ENCODE measurements at regions not wholly inside any gene's neighbourhood (a gene's known extent, or its start where the extent isn't known, plus 50 kb on each side); places are given as distances from the start of the nearest gene placed in this dataset.

DNA sequence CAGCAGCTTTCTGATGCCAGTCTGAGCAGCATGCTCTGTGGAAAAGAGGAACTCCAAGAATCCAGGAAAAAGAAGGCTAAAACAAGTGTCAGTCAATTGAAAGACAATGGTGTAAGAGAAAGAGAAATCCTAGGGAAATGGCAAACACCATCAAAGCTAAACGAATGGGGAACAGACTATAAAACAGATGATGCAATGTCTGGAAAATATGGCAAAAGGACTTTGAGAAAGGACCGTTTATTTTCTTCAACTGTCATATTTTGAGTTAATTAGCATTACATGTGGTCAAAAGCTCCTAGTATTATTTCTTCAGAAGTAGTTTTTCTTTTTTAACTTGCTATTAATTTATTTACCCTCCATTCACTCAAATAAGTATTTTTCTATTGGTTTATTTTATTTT lies 465.2 kb downstream of the LRRC70 start:
- H3K9me3 Mint-ChIP-seq (ENCODE audit: unreplicated experiment) = no peaks in the 10 kb centered on the region
- no peaks in the 10 kb centered on the region for H3K27me3 Mint-ChIP-seq (ENCODE audit: insufficient read depth, unreplicated experiment)
- H3K36me3 Mint-ChIP-seq (ENCODE audit: insufficient read depth, unreplicated experiment) = no peaks in the 10 kb centered on the region
- peaks cover 7% of the 10 kb centered on the region for H3K4me1 Mint-ChIP-seq (ENCODE audit: insufficient read depth, unreplicated experiment)
- no peak overlapping the region for H3K27ac Mint-ChIP-seq (ENCODE audit: low read depth, unreplicated experiment)
- CTCF ChIA-PET = interaction anchor here (0.7 to 0.8 kb wide), 2 partner anchors 107 to 1094 kb away, joined by 3 read pairs; no protein-coding TSS in a partner anchor
- intact Hi-C loops (cut with micrococcal nuclease) = no loop called here
- no peak for DNase-seq (ENCODE audit: unreplicated experiment)
- TF ChIP-seq, protein P1, sequence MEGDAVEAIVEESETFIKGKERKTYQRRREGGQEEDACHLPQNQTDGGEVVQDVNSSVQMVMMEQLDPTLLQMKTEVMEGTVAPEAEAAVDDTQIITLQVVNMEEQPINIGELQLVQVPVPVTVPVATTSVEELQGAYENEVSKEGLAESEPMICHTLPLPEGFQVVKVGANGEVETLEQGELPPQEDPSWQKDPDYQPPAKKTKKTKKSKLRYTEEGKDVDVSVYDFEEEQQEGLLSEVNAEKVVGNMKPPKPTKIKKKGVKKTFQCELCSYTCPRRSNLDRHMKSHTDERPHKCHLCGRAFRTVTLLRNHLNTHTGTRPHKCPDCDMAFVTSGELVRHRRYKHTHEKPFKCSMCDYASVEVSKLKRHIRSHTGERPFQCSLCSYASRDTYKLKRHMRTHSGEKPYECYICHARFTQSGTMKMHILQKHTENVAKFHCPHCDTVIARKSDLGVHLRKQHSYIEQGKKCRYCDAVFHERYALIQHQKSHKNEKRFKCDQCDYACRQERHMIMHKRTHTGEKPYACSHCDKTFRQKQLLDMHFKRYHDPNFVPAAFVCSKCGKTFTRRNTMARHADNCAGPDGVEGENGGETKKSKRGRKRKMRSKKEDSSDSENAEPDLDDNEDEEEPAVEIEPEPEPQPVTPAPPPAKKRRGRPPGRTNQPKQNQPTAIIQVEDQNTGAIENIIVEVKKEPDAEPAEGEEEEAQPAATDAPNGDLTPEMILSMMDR (IDR thresholded peaks at IDR 0.05; ENCODE audit: unreplicated experiment) = no peak
- POLR2A ChIA-PET = interaction anchor here (0.5 to 0.6 kb wide), 2 partner anchors 26 to 579 kb away, joined by 3 to 4 read pairs; no protein-coding TSS in a partner anchor
- H3K4me3 Mint-ChIP-seq (ENCODE audit: unreplicated experiment) = no peak overlapping the region
- BruUV-seq (replicated peaks) = no TSS peak

DNA sequence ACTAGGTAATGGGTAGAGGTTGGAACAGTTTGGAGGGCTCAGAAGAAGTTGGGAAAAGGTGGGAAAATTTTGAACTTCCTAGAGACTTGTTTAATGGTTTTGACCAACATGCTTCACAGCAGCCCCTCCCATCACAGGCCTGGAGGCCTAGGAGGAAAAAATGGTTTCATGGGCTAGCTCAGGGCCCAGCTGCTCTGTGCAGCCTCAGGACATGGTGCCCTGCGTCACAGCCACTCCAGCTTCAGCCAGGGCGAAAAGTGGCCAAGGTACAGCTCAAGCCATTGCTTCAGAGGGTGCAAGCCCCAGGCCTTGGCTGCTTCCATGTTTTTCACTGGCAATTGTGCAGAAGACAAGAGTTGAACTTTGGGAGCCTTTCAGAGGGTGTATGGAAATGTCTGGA lies 453.7 kb downstream of the LRRC70 start:
- no peak overlapping the region for H3K27ac Mint-ChIP-seq (ENCODE audit: low read depth, unreplicated experiment)
- TF ChIP-seq, protein P1 (IDR thresholded peaks at IDR 0.05; ENCODE audit: unreplicated experiment) = no peak
- H3K36me3 Mint-ChIP-seq (ENCODE audit: insufficient read depth, unreplicated experiment) = no peaks in the 10 kb centered on the region
- BruUV-seq (replicated peaks) = no TSS peak
- POLR2A ChIA-PET = no interaction called here
- H3K4me3 Mint-ChIP-seq (ENCODE audit: unreplicated experiment) = no peak overlapping the region
- no peak for DNase-seq (ENCODE audit: unreplicated experiment)
- no peaks in the 10 kb centered on the region for H3K27me3 Mint-ChIP-seq (ENCODE audit: insufficient read depth, unreplicated experiment)
- peaks cover 4% of the 10 kb centered on the region for H3K4me1 Mint-ChIP-seq (ENCODE audit: insufficient read depth, unreplicated experiment)
- CTCF ChIA-PET = interaction anchor here (0.5 kb wide), 1 partner anchor 162 kb away, joined by 3 read pairs; no protein-coding TSS in a partner anchor
- H3K9me3 Mint-ChIP-seq (ENCODE audit: unreplicated experiment) = peaks cover 17% of the 10 kb centered on the region
- intact Hi-C loops (cut with micrococcal nuclease) = no loop called here

DNA sequence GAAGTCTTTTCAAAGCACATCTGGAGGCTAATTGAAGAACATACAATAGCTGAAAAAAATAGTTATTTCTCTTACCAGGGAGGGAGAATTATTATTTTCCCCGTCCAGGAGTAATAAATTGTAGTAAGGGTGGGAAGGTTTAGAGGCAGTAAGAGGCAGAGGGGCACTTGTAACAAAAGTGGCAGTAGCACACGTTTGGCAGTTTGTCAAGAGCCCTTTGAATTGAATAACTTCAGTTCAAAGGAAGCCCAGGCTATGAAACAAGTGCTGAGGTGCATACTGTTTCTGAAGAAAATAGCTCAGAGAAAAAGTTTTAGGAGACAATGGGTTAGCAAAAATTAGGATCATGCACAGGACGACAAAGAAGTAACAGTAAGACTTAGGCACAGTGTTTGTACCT lies 451.3 kb downstream of the LRRC70 start:
- no peak for DNase-seq (ENCODE audit: unreplicated experiment)
- ChIA-PET CTCF (interaction anchor here (0.8 kb wide), 1 partner anchor 110 kb away, joined by 3 read pairs; no protein-coding TSS in a partner anchor), POLR2A (no interaction called here)
- H3K4me3 Mint-ChIP-seq (ENCODE audit: unreplicated experiment) = no peak overlapping the region
- intact Hi-C loops (cut with micrococcal nuclease) = no loop called here
- H3K4me1 Mint-ChIP-seq (ENCODE audit: insufficient read depth, unreplicated experiment) = peaks cover 12% of the 10 kb centered on the region
- H3K9me3 Mint-ChIP-seq (ENCODE audit: unreplicated experiment) = peaks cover 17% of the 10 kb centered on the region
- no peak overlapping the region for H3K27ac Mint-ChIP-seq (ENCODE audit: low read depth, unreplicated experiment)
- H3K36me3 Mint-ChIP-seq (ENCODE audit: insufficient read depth, unreplicated experiment) = no peaks in the 10 kb centered on the region
- no TSS peak for BruUV-seq (replicated peaks)
- H3K27me3 Mint-ChIP-seq (ENCODE audit: insufficient read depth, unreplicated experiment) = no peaks in the 10 kb centered on the region
- TF ChIP-seq, protein P1 (IDR thresholded peaks at IDR 0.05; ENCODE audit: unreplicated experiment) = no peak

DNA sequence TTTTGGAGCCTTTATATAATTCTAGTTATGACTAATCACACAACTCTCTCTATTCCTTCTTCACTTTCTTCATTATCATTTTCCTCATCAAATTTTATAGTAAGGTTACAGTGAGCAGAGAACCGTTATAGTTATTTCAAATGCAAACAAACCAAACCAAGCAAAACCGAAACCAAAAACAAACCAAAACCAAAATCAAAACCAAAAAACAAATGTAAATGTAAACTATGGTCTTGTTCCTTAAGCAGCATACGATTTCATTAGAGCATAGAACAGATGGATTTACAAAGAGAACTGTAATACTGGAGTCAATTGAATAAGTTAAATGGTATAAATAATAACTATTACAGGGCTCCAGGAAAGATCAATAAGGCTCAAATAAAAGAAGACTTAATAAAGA lies 447.1 kb downstream of the LRRC70 start:
- no TSS peak for BruUV-seq (replicated peaks)
- intact Hi-C loops (cut with micrococcal nuclease) = no loop called here
- ChIA-PET CTCF (no interaction called here), POLR2A (no interaction called here)
- H3K4me1 Mint-ChIP-seq (ENCODE audit: insufficient read depth, unreplicated experiment) = peaks cover 7% of the 10 kb centered on the region
- TF ChIP-seq, protein P1 (IDR thresholded peaks at IDR 0.05; ENCODE audit: unreplicated experiment) = no peak
- H3K4me3 Mint-ChIP-seq (ENCODE audit: unreplicated experiment) = no peak overlapping the region
- no peak overlapping the region for H3K27ac Mint-ChIP-seq (ENCODE audit: low read depth, unreplicated experiment)
- H3K27me3 Mint-ChIP-seq (ENCODE audit: insufficient read depth, unreplicated experiment) = no peaks in the 10 kb centered on the region
- no peak for DNase-seq (ENCODE audit: unreplicated experiment)
- no peaks in the 10 kb centered on the region for H3K36me3 Mint-ChIP-seq (ENCODE audit: insufficient read depth, unreplicated experiment)
- H3K9me3 Mint-ChIP-seq (ENCODE audit: unreplicated experiment) = peaks cover 9% of the 10 kb centered on the region

Measured in MCF 10A (cell line).